HFF-Myc (cell line): ENCODE measurements at regions not wholly inside any gene's neighbourhood (a gene's known extent, or its start where the extent isn't known, plus 50 kb on each side); places are given as distances from the start of the nearest gene placed in this dataset.

Source experiments
- DNase-seq: peaks from one replicate; pipeline ENCODE4 v3.0.0-alpha.2; 2011; ENCODE audit warnings: low read depth; ENCODE audit errors: extremely low read depth
- H3K4me3 ChIP-seq: replicated peaks from 2 replicates; pipeline ENCODE4 v1.5.1; 2011; ENCODE audit warnings: low read depth, mild to moderate bottlenecking, control low read depth, low read length
- TF ChIP-seq, protein P1 (sequence below): IDR thresholded peaks from 2 replicates; pipeline ENCODE4 v1.5.1; 2012; ENCODE audit warnings: mild to moderate bottlenecking, low read depth, low read length, control low read depth; ENCODE audit errors: missing control alignments

GRCh38 chr21:24204641-24205040, 1402.6 kb downstream of the MRPL39 start:
- no peak overlapping the region for H3K4me3 ChIP-seq
- TF ChIP-seq, protein P1, sequence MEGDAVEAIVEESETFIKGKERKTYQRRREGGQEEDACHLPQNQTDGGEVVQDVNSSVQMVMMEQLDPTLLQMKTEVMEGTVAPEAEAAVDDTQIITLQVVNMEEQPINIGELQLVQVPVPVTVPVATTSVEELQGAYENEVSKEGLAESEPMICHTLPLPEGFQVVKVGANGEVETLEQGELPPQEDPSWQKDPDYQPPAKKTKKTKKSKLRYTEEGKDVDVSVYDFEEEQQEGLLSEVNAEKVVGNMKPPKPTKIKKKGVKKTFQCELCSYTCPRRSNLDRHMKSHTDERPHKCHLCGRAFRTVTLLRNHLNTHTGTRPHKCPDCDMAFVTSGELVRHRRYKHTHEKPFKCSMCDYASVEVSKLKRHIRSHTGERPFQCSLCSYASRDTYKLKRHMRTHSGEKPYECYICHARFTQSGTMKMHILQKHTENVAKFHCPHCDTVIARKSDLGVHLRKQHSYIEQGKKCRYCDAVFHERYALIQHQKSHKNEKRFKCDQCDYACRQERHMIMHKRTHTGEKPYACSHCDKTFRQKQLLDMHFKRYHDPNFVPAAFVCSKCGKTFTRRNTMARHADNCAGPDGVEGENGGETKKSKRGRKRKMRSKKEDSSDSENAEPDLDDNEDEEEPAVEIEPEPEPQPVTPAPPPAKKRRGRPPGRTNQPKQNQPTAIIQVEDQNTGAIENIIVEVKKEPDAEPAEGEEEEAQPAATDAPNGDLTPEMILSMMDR, result no peak
- no peak for DNase-seq

DNA sequence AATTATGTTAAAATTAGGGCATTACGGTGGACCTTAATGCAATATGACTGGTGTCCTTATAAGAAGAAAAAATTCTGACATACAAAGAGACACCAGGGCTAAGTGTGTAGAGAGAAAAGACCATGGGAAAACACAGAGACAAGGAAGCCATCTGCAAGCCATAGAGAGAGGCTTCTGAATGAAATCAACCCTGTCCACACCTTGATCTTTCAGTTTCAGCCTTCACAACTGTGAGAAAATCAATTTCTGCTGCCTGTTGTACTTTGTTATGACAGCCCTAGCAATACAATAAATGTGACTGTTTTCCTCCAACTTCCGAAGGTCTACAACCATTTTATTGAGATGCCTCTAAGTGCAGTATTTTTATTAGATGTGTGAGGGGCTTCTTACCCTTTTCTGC, 1407.2 kb downstream of the MRPL39 start:
- TF ChIP-seq, protein P1, result no peak
- no peak overlapping the region for H3K4me3 ChIP-seq
- no peak for DNase-seq

DNA sequence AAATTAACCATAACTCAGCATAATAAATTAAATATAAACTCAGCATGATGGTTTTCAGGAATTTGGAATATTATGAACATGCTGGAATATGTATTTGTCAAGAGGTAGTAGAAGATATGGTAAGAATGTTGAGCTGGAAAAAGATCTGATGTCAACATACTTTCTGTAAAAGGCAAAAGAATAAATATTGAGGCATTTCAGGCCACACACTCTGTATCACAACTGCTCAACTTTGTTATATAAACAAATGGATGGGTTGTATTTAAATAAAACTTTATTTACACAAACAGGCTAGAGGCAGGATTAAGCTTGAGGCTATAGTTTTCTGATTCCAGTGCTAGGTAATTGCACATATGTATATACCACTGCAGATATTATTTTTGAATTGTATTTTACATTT, 1409.4 kb downstream of the MRPL39 start:
- H3K4me3 ChIP-seq, result no peak overlapping the region
- no peak for DNase-seq
- TF ChIP-seq, protein P1, result no peak

GRCh38 chr21:24197132-24197643, 1410.1 kb downstream of the MRPL39 start:
- no peak overlapping the region for H3K4me3 ChIP-seq
- TF ChIP-seq, protein P1, result no peak
- DNase-seq, result no peak

DNA sequence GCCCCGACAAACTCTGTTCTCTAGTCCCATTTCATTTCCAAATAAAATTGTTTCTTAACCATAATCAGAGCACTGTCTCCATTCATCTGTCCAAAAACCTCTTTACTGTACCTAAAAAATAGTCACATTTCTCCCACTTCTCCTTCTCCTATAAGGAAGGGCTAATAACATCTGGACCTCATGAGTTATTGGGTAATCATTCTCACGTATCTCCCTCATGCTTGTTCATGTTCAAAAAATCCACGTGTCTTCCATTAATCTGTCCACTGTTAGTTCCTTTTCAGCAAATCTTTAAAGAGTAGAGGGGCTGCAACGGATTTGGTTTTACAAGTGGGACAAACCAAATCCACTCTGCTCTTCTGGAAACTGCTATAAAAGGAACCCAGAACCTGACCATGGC, 1418.8 kb downstream of the MRPL39 start:
- H3K4me3 ChIP-seq, result no peak overlapping the region
- TF ChIP-seq, protein P1, result no peak
- DNase-seq, result no peak

GRCh38 chr21:24183077-24183476, 1424.2 kb downstream of the MRPL39 start:
- no peak for DNase-seq
- H3K4me3 ChIP-seq, result no peak overlapping the region
- TF ChIP-seq, protein P1, result no peak

DNA sequence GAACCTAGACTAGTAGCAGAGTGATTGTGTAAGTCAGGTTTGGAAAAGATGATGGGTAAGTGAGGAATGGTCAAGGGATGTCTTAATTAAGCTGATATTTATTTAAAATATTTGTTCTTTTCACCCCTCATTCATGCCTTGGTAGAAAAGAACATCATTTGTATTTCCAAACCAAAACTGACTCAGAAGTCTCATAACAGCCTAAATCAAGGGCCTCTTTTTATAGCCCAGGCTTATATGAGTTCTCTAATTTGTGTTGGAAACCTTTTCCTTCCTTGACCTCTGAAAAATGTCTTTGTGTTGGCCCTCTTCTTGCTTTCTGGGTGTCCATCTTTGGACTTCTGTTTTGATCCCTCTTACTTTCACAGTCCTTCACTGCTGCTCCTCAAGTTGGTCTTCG, 1428.2 kb downstream of the MRPL39 start:
- no peak overlapping the region for H3K4me3 ChIP-seq
- no peak for DNase-seq
- TF ChIP-seq, protein P1, result no peak
